ENCODE measurements at regions not wholly inside any gene's neighbourhood (a gene's known extent, or its start where the extent isn't known, plus 50 kb on each side); places are given as distances from the start of the nearest gene placed in this dataset.

- no peak for TF ChIP-seq CTCF (IDR thresholded peaks at IDR 0.05; ENCODE audit: low read depth, low read length)
- no peak for DNase-seq (ENCODE audit: low read depth in 2 of 2)
- H3K4me3 ChIP-seq (replicated peaks in 1 of 2; ENCODE audit: low read depth in 2 of 2, low read length in 2 of 2) = no peak overlapping the region
Measured at GRCh38 chr12:126519833-126520232, 1454.6 kb downstream of the AACS start.

- H3K4me3 ChIP-seq (replicated peaks in 1 of 2; ENCODE audit: low read depth in 2 of 2, low read length in 2 of 2) = no peak overlapping the region
- no peak for TF ChIP-seq CTCF (IDR thresholded peaks at IDR 0.05; ENCODE audit: low read depth, low read length)
- no peak for DNase-seq (ENCODE audit: low read depth in 2 of 2)
Measured at GRCh38 chr12:126523891-126524290, 1458.7 kb downstream of the AACS start.

GRCh38 chr12:126534495-126534894, 1469.3 kb downstream of the AACS start:
- TF ChIP-seq CTCF (IDR thresholded peaks at IDR 0.05; ENCODE audit: low read depth, low read length) = no peak
- peak in 1 of 2 donors; percentile 37 for DNase-seq (ENCODE audit: low read depth in 2 of 2)
- no peak overlapping the region for H3K4me3 ChIP-seq (replicated peaks in 1 of 2; ENCODE audit: low read depth in 2 of 2, low read length in 2 of 2)

GRCh38 chr12:126534942-126535341, 1469.7 kb downstream of the AACS start:
- no peak for DNase-seq (ENCODE audit: low read depth in 2 of 2)
- no peak for TF ChIP-seq CTCF (IDR thresholded peaks at IDR 0.05; ENCODE audit: low read depth, low read length)
- no peak overlapping the region for H3K4me3 ChIP-seq (replicated peaks in 1 of 2; ENCODE audit: low read depth in 2 of 2, low read length in 2 of 2)

- no peak overlapping the region for H3K4me3 ChIP-seq (replicated peaks in 1 of 2; ENCODE audit: low read depth in 2 of 2, low read length in 2 of 2)
- DNase-seq (ENCODE audit: low read depth in 2 of 2) = no peak
- TF ChIP-seq CTCF (IDR thresholded peaks at IDR 0.05; ENCODE audit: low read depth, low read length) = no peak
Measured at GRCh38 chr12:126535971-126536370, 1470.7 kb downstream of the AACS start.

- no peak for DNase-seq (ENCODE audit: low read depth in 2 of 2)
- TF ChIP-seq CTCF (IDR thresholded peaks at IDR 0.05; ENCODE audit: low read depth, low read length) = no peak
- H3K4me3 ChIP-seq (replicated peaks in 1 of 2; ENCODE audit: low read depth in 2 of 2, low read length in 2 of 2) = no peak overlapping the region
Measured at GRCh38 chr12:126537961-126538530, 1472.8 kb downstream of the AACS start.

- TF ChIP-seq CTCF (IDR thresholded peaks at IDR 0.05; ENCODE audit: low read depth, low read length) = no peak
Measured at GRCh38 chr12:126538888-126539287, 1473.7 kb downstream of the AACS start.

More at GRCh38 chr12:126538888-126539287, 1473.7 kb downstream of the AACS start:
- no peak overlapping the region for H3K4me3 ChIP-seq (replicated peaks in 1 of 2; ENCODE audit: low read depth in 2 of 2, low read length in 2 of 2)
- DNase-seq (ENCODE audit: low read depth in 2 of 2) = no peak

Data from cardiac fibroblast (primary cell).